OCI-LY3 (cell line): ENCODE measurements at regions not wholly inside any gene's neighbourhood (a gene's known extent, or its start where the extent isn't known, plus 50 kb on each side); places are given as distances from the start of the nearest gene placed in this dataset.

Experiments used
- H2AFZ ChIP-seq: fragments of 200-600, 300-600 bp; shearing (Covaris generic); 2 replicates; pipeline ENCODE4 v1.6.0; 2014; ENCODE audit warnings: antibody characterized with exemption, low read depth, low read length
- H3K27ac ChIP-seq: fragments of 200-600, 300-600 bp; sonication (generic); 2 replicates; pipeline ENCODE4 v1.5.1; 2014; ENCODE audit warnings: mild to moderate bottlenecking, low read length, moderate library complexity, mixed read lengths
- H3K27me3 ChIP-seq: fragments of 200-600, 300-600 bp; sonication (generic); 2 replicates; pipeline ENCODE4 v1.6.1; 2014; ENCODE audit warnings: low read depth, low read length, mixed read lengths
- H3K36me3 ChIP-seq: fragments of 200-600, 300-600 bp; sonication (generic); replicated peaks from 2 replicates; pipeline ENCODE3; 2014; ENCODE audit warnings: low read depth, low read length, mixed read lengths
- H3K4me1 ChIP-seq: fragments of 300-600, 200-600 bp; sonication (generic); 2 replicates; pipeline ENCODE4 v1.6.1; 2014; ENCODE audit warnings: low read length, mixed read lengths
- H3K4me2 ChIP-seq: fragments of 200-600, 300-600 bp; sonication (generic); 2 replicates; pipeline ENCODE4 v1.6.1; 2014; ENCODE audit warnings: low read length, mixed read lengths
- H3K4me3 ChIP-seq: fragments of 300-600, 200-600 bp; sonication (generic); 2 replicates; pipeline ENCODE4 v1.5.1; 2014; ENCODE audit warnings: antibody characterized with exemption, mild to moderate bottlenecking, low read length, moderate library complexity
- H3K79me2 ChIP-seq: fragments of 300-600, 200-600 bp; shearing (Covaris generic); 2 replicates; pipeline ENCODE4 v1.6.1; 2014; ENCODE audit warnings: mild to moderate bottlenecking, low read length, mixed read lengths
- H3K9ac ChIP-seq: fragments of 300-600, 200-600 bp; shearing (Covaris generic); 2 replicates; pipeline ENCODE4 v1.6.0; 2014; ENCODE audit warnings: mild to moderate bottlenecking, low read length, moderate library complexity
- H3K9me3 ChIP-seq: fragments of 200-600, 300-600 bp; shearing (Covaris generic); 2 replicates; pipeline ENCODE4 v1.6.1; 2014; ENCODE audit warnings: low read length, mixed read lengths; ENCODE audit not compliant: insufficient read depth
- H4K20me1 ChIP-seq: fragments of 200-600, 300-600 bp; sonication (generic); 2 replicates; pipeline ENCODE4 v1.6.1; 2016; ENCODE audit warnings: low read length, mixed read lengths; ENCODE audit not compliant: insufficient read depth
- EZH2phosphoT487 ChIP-seq: fragments of 200-600 bp; shearing (Covaris generic); IDR thresholded peaks from 2 replicates; pipeline ENCODE4 v1.6.1; 2018; ENCODE audit warnings: antibody characterized with exemption, mixed run types, low read depth
- TF ChIP-seq, protein P1 (sequence below): fragments of 200-600, 300-600 bp; sonication (generic); IDR thresholded peaks from 2 replicates; pipeline ENCODE4 v1.5.1; 2014; ENCODE audit warnings: antibody characterized with exemption, low read length, low read depth

DNA sequence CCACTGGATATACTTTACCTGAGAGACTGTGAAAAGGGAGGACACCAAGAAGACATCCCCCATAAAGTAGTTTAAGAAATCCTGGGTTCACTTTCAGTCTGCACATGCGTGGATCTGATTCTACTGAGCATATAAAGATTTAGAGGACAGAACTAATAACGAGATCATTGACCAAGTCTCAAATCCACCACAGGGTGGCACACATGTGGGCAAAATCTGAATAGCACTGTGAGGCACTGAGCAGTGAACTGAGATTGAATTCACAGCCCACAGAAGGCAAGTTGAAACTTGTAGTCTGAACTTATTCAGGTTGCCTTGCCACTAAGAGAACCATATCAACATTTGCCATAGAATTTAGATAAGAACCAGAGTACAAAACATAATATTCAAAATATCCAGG is 818.6 kb downstream of the GRID1 start:
- no peak overlapping the region for H3K4me3 ChIP-seq
- H3K36me3 ChIP-seq: no peaks in the 10 kb centered on the region
- H2AFZ ChIP-seq: no peak overlapping the region
- H3K79me2 ChIP-seq: no peaks in the 10 kb centered on the region
- H3K27ac ChIP-seq: no peak overlapping the region
- no peaks in the 10 kb centered on the region for H3K27me3 ChIP-seq
- H3K9ac ChIP-seq: no peak overlapping the region
- no peaks in the 10 kb centered on the region for H3K9me3 ChIP-seq
- TF ChIP-seq, protein P1, sequence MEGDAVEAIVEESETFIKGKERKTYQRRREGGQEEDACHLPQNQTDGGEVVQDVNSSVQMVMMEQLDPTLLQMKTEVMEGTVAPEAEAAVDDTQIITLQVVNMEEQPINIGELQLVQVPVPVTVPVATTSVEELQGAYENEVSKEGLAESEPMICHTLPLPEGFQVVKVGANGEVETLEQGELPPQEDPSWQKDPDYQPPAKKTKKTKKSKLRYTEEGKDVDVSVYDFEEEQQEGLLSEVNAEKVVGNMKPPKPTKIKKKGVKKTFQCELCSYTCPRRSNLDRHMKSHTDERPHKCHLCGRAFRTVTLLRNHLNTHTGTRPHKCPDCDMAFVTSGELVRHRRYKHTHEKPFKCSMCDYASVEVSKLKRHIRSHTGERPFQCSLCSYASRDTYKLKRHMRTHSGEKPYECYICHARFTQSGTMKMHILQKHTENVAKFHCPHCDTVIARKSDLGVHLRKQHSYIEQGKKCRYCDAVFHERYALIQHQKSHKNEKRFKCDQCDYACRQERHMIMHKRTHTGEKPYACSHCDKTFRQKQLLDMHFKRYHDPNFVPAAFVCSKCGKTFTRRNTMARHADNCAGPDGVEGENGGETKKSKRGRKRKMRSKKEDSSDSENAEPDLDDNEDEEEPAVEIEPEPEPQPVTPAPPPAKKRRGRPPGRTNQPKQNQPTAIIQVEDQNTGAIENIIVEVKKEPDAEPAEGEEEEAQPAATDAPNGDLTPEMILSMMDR: peak; percentile 47
- no peak for TF ChIP-seq EZH2phosphoT487
- no peak overlapping the region for H3K4me2 ChIP-seq
- H4K20me1 ChIP-seq: no peaks in the 10 kb centered on the region
- no peaks in the 10 kb centered on the region for H3K4me1 ChIP-seq
